ENCODE measurements at regions not wholly inside any gene's neighbourhood (a gene's known extent, or its start where the extent isn't known, plus 50 kb on each side); places are given as distances from the start of the nearest gene placed in this dataset.

GRCh38 chr7:1317646-1318045 lies 85.0 kb downstream of the UNCX start:
- intact Hi-C loops (cut with DNase I) = no loop called here
- DNase-seq (ENCODE audit: low spot score) = no peak

GRCh38 chr7:1318051-1318450 lies 85.4 kb downstream of the UNCX start:
- intact Hi-C loops (cut with DNase I) = no loop called here
- DNase-seq (ENCODE audit: low spot score) = no peak

GRCh38 chr7:1318661-1319060 lies 86.0 kb downstream of the UNCX start:
- no peak for DNase-seq (ENCODE audit: low spot score)

GRCh38 chr7:1320616-1321240 lies 88.1 kb downstream of the UNCX start:
- DNase-seq (ENCODE audit: low spot score) = no peak
- intact Hi-C loops (cut with DNase I) = no loop called here

More at GRCh38 chr7:1318661-1319060, 86.0 kb downstream of the UNCX start:
- intact Hi-C loops (cut with DNase I) = no loop called here

GRCh38 chr7:1321411-1322239 lies 89.0 kb downstream of the UNCX start:
- DNase-seq (ENCODE audit: low spot score) = no peak
- intact Hi-C loops (cut with DNase I) = no loop called here

GRCh38 chr7:1322240-1323110 lies 89.8 kb downstream of the UNCX start:
- no peak for DNase-seq (ENCODE audit: low spot score)
- intact Hi-C loops (cut with DNase I) = no loop called here

GRCh38 chr7:1323178-1324027 lies 90.7 kb downstream of the UNCX start:
- intact Hi-C loops (cut with DNase I) = no loop called here
- DNase-seq (ENCODE audit: low spot score) = no peak

- DNase-seq (ENCODE audit: low spot score) = no peak
- intact Hi-C loops (cut with DNase I) = no loop called here
These were observed 91.6 kb downstream of the UNCX start for GRCh38 chr7:1324028-1324900.

GRCh38 chr7:1325246-1325645 lies 92.6 kb downstream of the UNCX start:
- intact Hi-C loops (cut with DNase I) = no loop called here
- DNase-seq (ENCODE audit: low spot score) = no peak

GRCh38 chr7:1325646-1326510 lies 93.2 kb downstream of the UNCX start:
- no peak for DNase-seq (ENCODE audit: low spot score)
- intact Hi-C loops (cut with DNase I) = no loop called here

- intact Hi-C loops (cut with DNase I) = no loop called here
- DNase-seq (ENCODE audit: low spot score) = no peak
These were observed 93.8 kb downstream of the UNCX start for GRCh38 chr7:1326511-1326785.

GRCh38 chr7:1329261-1329660 lies 96.6 kb downstream of the UNCX start:
- DNase-seq (ENCODE audit: low spot score) = no peak
- intact Hi-C loops (cut with DNase I) = no loop called here

- intact Hi-C loops (cut with DNase I) = no loop called here
- no peak for DNase-seq (ENCODE audit: low spot score)
These were observed 97.5 kb downstream of the UNCX start for GRCh38 chr7:1329966-1330800.

- no peak for DNase-seq (ENCODE audit: low spot score)
- intact Hi-C loops (cut with DNase I) = no loop called here
These were observed 98.2 kb downstream of the UNCX start for GRCh38 chr7:1330801-1331425.

- DNase-seq (ENCODE audit: low spot score) = no peak
- intact Hi-C loops (cut with DNase I) = no loop called here
These were observed 99.1 kb downstream of the UNCX start for GRCh38 chr7:1331561-1332467.

GRCh38 chr7:1336509-1336908 lies 103.8 kb downstream of the UNCX start:
- intact Hi-C loops (cut with DNase I) = no loop called here
- DNase-seq (ENCODE audit: low spot score) = no peak
